NB4 (cell line): ENCODE measurements at regions not wholly inside any gene's neighbourhood (a gene's known extent, or its start where the extent isn't known, plus 50 kb on each side); places are given as distances from the start of the nearest gene placed in this dataset.

ENCODE experiments used
- DNase-seq: peaks from one replicate; pipeline ENCODE4 v3.0.0; 2010; ENCODE audit warnings: low read depth
- H3K4me3 ChIP-seq: one replicate; pipeline ENCODE4 v1.5.1; 2011; ENCODE audit warnings: mild to moderate bottlenecking, low read depth, low read length, moderate library complexity
- CTCF ChIP-seq: IDR thresholded peaks from one replicate; pipeline ENCODE4 v1.5.1; 2012; ENCODE audit warnings: low read depth, low read length
- MAX ChIP-seq: IDR thresholded peaks from 2 replicates; pipeline ENCODE4 v1.6.1; 2011; ENCODE audit warnings: low read depth, low read length
- MYC ChIP-seq: IDR thresholded peaks from 2 replicates; pipeline ENCODE4 v1.6.1; 2011; ENCODE audit warnings: low read depth, low read length
- POLR2A ChIP-seq: IDR thresholded peaks from 2 replicates; pipeline ENCODE4 v1.6.1; 2011; ENCODE audit warnings: mild to moderate bottlenecking; ENCODE audit not compliant: insufficient read length; ENCODE audit errors: extremely low read depth

- no peak overlapping the region for H3K4me3 ChIP-seq
- peak; percentile 34 for DNase-seq
- TF ChIP-seq POLR2A (no peak), MYC (no peak), MAX (no peak), CTCF (no peak)
Observed at GRCh38 chr6:28725890-28726348, 197.9 kb downstream of the TRIM27 start.

GRCh38 chr6:28726569-28727309 lies 197.0 kb downstream of the TRIM27 start:
- no peak for TF ChIP-seq POLR2A
- TF ChIP-seq MYC, result no peak
- TF ChIP-seq CTCF, result no peak
- TF ChIP-seq MAX, result no peak
- DNase-seq, result no peak
- no peak overlapping the region for H3K4me3 ChIP-seq

- peak; percentile 55 for DNase-seq
- TF ChIP-seq MYC (no peak), POLR2A (no peak), CTCF (no peak), MAX (no peak)
- peak overlapping the region; percentile 98 for H3K4me3 ChIP-seq
Observed at GRCh38 chr6:28727559-28728211, 196.1 kb downstream of the TRIM27 start.

- H3K4me3 ChIP-seq, result peak overlapping the region; percentile 98
- TF ChIP-seq MAX (no peak), MYC (no peak), POLR2A (no peak), CTCF (no peak)
- DNase-seq, result peak; percentile 29
Observed at GRCh38 chr6:28729501-28730402, 194.0 kb downstream of the TRIM27 start.

GRCh38 chr6:28732052-28732451 lies 191.7 kb downstream of the TRIM27 start:
- TF ChIP-seq POLR2A (no peak), MAX (no peak), MYC (no peak), CTCF (no peak)
- H3K4me3 ChIP-seq, result no peak overlapping the region
- DNase-seq, result no peak
